Activated naive CD8-positive, alpha-beta T cell treated with anti-CD3 and anti-CD28 coated beads, Interleukin-2, amount 50 U/mL, for 24 hours (primary cell): ENCODE measurements at regions not wholly inside any gene's neighbourhood (a gene's known extent, or its start where the extent isn't known, plus 50 kb on each side); places are given as distances from the start of the nearest gene placed in this dataset.

ENCODE experiments used
- ATAC-seq: fragments of 150-1000 bp; cut with Tn5 transposase; one replicate; pipeline ENCODE4 v1.10.0; 2021
- DNase-seq: peaks from one replicate; pipeline ENCODE4 v3.0.0; 2021
- H3K27ac Mint-ChIP-seq: one replicate; pipeline ENCODE4 v1.8.0; 2021; ENCODE audit warnings: mild to moderate bottlenecking, mixed read lengths
- H3K27me3 Mint-ChIP-seq: one replicate; pipeline ENCODE4 v1.8.0; 2021; ENCODE audit warnings: mixed read lengths
- H3K36me3 Mint-ChIP-seq: one replicate; pipeline ENCODE4 v1.8.0; 2021; ENCODE audit warnings: low read depth, mixed read lengths
- H3K4me1 Mint-ChIP-seq: one replicate; pipeline ENCODE4 v1.8.0; 2021; ENCODE audit warnings: mixed read lengths
- H3K4me3 Mint-ChIP-seq: one replicate; pipeline ENCODE4 v1.8.0; 2021; ENCODE audit warnings: mild to moderate bottlenecking, moderate library complexity, mixed read lengths
- H3K9me3 Mint-ChIP-seq: one replicate; pipeline ENCODE4 v1.8.0; 2021; ENCODE audit warnings: mixed read lengths

- no peak for ATAC-seq
- DNase-seq: no peak
Measured at GRCh38 chr3:104101736-104102135, 1265.0 kb upstream of the ALCAM start.

GRCh38 chr3:104102386-104102785 is 1264.3 kb upstream of the ALCAM start:
- H3K4me1 Mint-ChIP-seq: no peaks in the 10 kb centered on the region
- H3K4me3 Mint-ChIP-seq: no peak overlapping the region
- DNase-seq (no peak), ATAC-seq (no peak)
- peaks cover 3% of the 10 kb centered on the region for H3K9me3 Mint-ChIP-seq
- H3K27ac Mint-ChIP-seq: no peak overlapping the region
- no peaks in the 10 kb centered on the region for H3K36me3 Mint-ChIP-seq
- no peaks in the 10 kb centered on the region for H3K27me3 Mint-ChIP-seq

More at GRCh38 chr3:104101736-104102135, 1265.0 kb upstream of the ALCAM start:
- Mint-ChIP-seq H3K4me1 (no peaks in the 10 kb centered on the region), H3K9me3 (peaks cover 3% of the 10 kb centered on the region), H3K36me3 (no peaks in the 10 kb centered on the region), H3K4me3 (no peak overlapping the region), H3K27ac (no peak overlapping the region), H3K27me3 (no peaks in the 10 kb centered on the region)

- DNase-seq (no peak), ATAC-seq (no peak)
- no peaks in the 10 kb centered on the region for H3K9me3 Mint-ChIP-seq
- H3K36me3 Mint-ChIP-seq: no peaks in the 10 kb centered on the region
- H3K27me3 Mint-ChIP-seq: no peaks in the 10 kb centered on the region
- H3K27ac Mint-ChIP-seq: no peak overlapping the region
- no peaks in the 10 kb centered on the region for H3K4me1 Mint-ChIP-seq
- H3K4me3 Mint-ChIP-seq: no peak overlapping the region
Measured at GRCh38 chr3:104106276-104106675, 1260.4 kb upstream of the ALCAM start.

- no peaks in the 10 kb centered on the region for H3K4me1 Mint-ChIP-seq
Measured at GRCh38 chr3:104108522-104108921, 1258.2 kb upstream of the ALCAM start.

GRCh38 chr3:104126463-104126862 is 1240.2 kb upstream of the ALCAM start:
- Mint-ChIP-seq H3K27me3 (no peaks in the 10 kb centered on the region), H3K36me3 (no peaks in the 10 kb centered on the region), H3K9me3 (peaks cover 24% of the 10 kb centered on the region), H3K4me1 (no peaks in the 10 kb centered on the region), H3K27ac (no peak overlapping the region), H3K4me3 (no peak overlapping the region)
- ATAC-seq (no peak), DNase-seq (no peak)

More at GRCh38 chr3:104108522-104108921, 1258.2 kb upstream of the ALCAM start:
- ATAC-seq: no peak
- Mint-ChIP-seq H3K27ac (no peak overlapping the region), H3K9me3 (no peaks in the 10 kb centered on the region), H3K36me3 (no peaks in the 10 kb centered on the region), H3K27me3 (no peaks in the 10 kb centered on the region), H3K4me3 (no peak overlapping the region)
- no peak for DNase-seq

- H3K27me3 Mint-ChIP-seq: no peaks in the 10 kb centered on the region
- no peaks in the 10 kb centered on the region for H3K4me1 Mint-ChIP-seq
- H3K27ac Mint-ChIP-seq: no peak overlapping the region
- ATAC-seq (no peak), DNase-seq (no peak)
- no peak overlapping the region for H3K4me3 Mint-ChIP-seq
- peaks cover 23% of the 10 kb centered on the region for H3K9me3 Mint-ChIP-seq
- H3K36me3 Mint-ChIP-seq: no peaks in the 10 kb centered on the region
Measured at GRCh38 chr3:104126864-104127553, 1239.7 kb upstream of the ALCAM start.

GRCh38 chr3:104127830-104128229 is 1238.9 kb upstream of the ALCAM start:
- no peak overlapping the region for H3K4me3 Mint-ChIP-seq
- DNase-seq (no peak), ATAC-seq (no peak)
- no peaks in the 10 kb centered on the region for H3K4me1 Mint-ChIP-seq
- no peaks in the 10 kb centered on the region for H3K27me3 Mint-ChIP-seq
- no peaks in the 10 kb centered on the region for H3K36me3 Mint-ChIP-seq
- no peak overlapping the region for H3K27ac Mint-ChIP-seq
- peaks cover 21% of the 10 kb centered on the region for H3K9me3 Mint-ChIP-seq

- no peaks in the 10 kb centered on the region for H3K27me3 Mint-ChIP-seq
- H3K9me3 Mint-ChIP-seq: peaks cover 21% of the 10 kb centered on the region
- DNase-seq (no peak), ATAC-seq (no peak)
- no peak overlapping the region for H3K27ac Mint-ChIP-seq
- no peak overlapping the region for H3K4me3 Mint-ChIP-seq
- H3K36me3 Mint-ChIP-seq: no peaks in the 10 kb centered on the region
- no peaks in the 10 kb centered on the region for H3K4me1 Mint-ChIP-seq
Measured at GRCh38 chr3:104132566-104133403, 1233.9 kb upstream of the ALCAM start.

GRCh38 chr3:104133630-104134029 is 1233.1 kb upstream of the ALCAM start:
- peaks cover 18% of the 10 kb centered on the region for H3K9me3 Mint-ChIP-seq
- H3K4me1 Mint-ChIP-seq: no peaks in the 10 kb centered on the region
- no peak overlapping the region for H3K27ac Mint-ChIP-seq
- ATAC-seq (no peak), DNase-seq (no peak)
- no peaks in the 10 kb centered on the region for H3K36me3 Mint-ChIP-seq
- no peak overlapping the region for H3K4me3 Mint-ChIP-seq
- no peaks in the 10 kb centered on the region for H3K27me3 Mint-ChIP-seq

- H3K27me3 Mint-ChIP-seq: no peaks in the 10 kb centered on the region
- no peaks in the 10 kb centered on the region for H3K36me3 Mint-ChIP-seq
- no peak for ATAC-seq
- DNase-seq: no peak
- no peak overlapping the region for H3K27ac Mint-ChIP-seq
- peaks cover 5% of the 10 kb centered on the region for H3K9me3 Mint-ChIP-seq
- H3K4me1 Mint-ChIP-seq: no peaks in the 10 kb centered on the region
- no peak overlapping the region for H3K4me3 Mint-ChIP-seq
Measured at GRCh38 chr3:104137116-104137515, 1229.6 kb upstream of the ALCAM start.

- peaks cover 5% of the 10 kb centered on the region for H3K9me3 Mint-ChIP-seq
- no peaks in the 10 kb centered on the region for H3K36me3 Mint-ChIP-seq
- no peaks in the 10 kb centered on the region for H3K4me1 Mint-ChIP-seq
- no peaks in the 10 kb centered on the region for H3K27me3 Mint-ChIP-seq
- ATAC-seq: no peak
- H3K4me3 Mint-ChIP-seq: no peak overlapping the region
- DNase-seq: no peak
- no peak overlapping the region for H3K27ac Mint-ChIP-seq
Measured at GRCh38 chr3:104145164-104145563, 1221.5 kb upstream of the ALCAM start.

GRCh38 chr3:104149154-104149553 is 1217.6 kb upstream of the ALCAM start:
- Mint-ChIP-seq H3K9me3 (no peaks in the 10 kb centered on the region), H3K27me3 (no peaks in the 10 kb centered on the region), H3K4me3 (no peak overlapping the region), H3K27ac (no peak overlapping the region), H3K36me3 (no peaks in the 10 kb centered on the region), H3K4me1 (no peaks in the 10 kb centered on the region)
- DNase-seq (no peak), ATAC-seq (no peak)

- DNase-seq (no peak), ATAC-seq (no peak)
- H3K27ac Mint-ChIP-seq: no peak overlapping the region
- no peak overlapping the region for H3K4me3 Mint-ChIP-seq
- no peaks in the 10 kb centered on the region for H3K36me3 Mint-ChIP-seq
- no peaks in the 10 kb centered on the region for H3K9me3 Mint-ChIP-seq
- no peaks in the 10 kb centered on the region for H3K27me3 Mint-ChIP-seq
- H3K4me1 Mint-ChIP-seq: no peaks in the 10 kb centered on the region
Measured at GRCh38 chr3:104150724-104151123, 1216.0 kb upstream of the ALCAM start.

- Mint-ChIP-seq H3K36me3 (no peaks in the 10 kb centered on the region), H3K4me3 (no peak overlapping the region), H3K27me3 (no peaks in the 10 kb centered on the region), H3K4me1 (no peaks in the 10 kb centered on the region), H3K9me3 (peaks cover 8% of the 10 kb centered on the region), H3K27ac (no peak overlapping the region)
- DNase-seq (no peak), ATAC-seq (no peak)
Measured at GRCh38 chr3:104154896-104155295, 1211.8 kb upstream of the ALCAM start.

- DNase-seq: no peak
- Mint-ChIP-seq H3K9me3 (peaks cover 8% of the 10 kb centered on the region), H3K4me3 (no peak overlapping the region), H3K36me3 (no peaks in the 10 kb centered on the region), H3K4me1 (no peaks in the 10 kb centered on the region), H3K27ac (no peak overlapping the region), H3K27me3 (no peaks in the 10 kb centered on the region)
- no peak for ATAC-seq
Measured at GRCh38 chr3:104165866-104166265, 1200.8 kb upstream of the ALCAM start.
